SKM-1 treated with dmso at 0.1 percent for 144 hours (cell line): ENCODE measurements at regions not wholly inside any gene's neighbourhood (a gene's known extent, or its start where the extent isn't known, plus 50 kb on each side); places are given as distances from the start of the nearest gene placed in this dataset.
"Not testable (repeated sequence)": the region's sequence is repeated elsewhere in the genome, so short reads cannot be mapped to it uniquely, and the experiment has no call there.

Experiments
- DNase-seq: peaks from one replicate; lab custom pipeline; 2025; ENCODE audit not compliant: unreplicated experiment; lab: John Stamatoyannopoulos, UW

DNA sequence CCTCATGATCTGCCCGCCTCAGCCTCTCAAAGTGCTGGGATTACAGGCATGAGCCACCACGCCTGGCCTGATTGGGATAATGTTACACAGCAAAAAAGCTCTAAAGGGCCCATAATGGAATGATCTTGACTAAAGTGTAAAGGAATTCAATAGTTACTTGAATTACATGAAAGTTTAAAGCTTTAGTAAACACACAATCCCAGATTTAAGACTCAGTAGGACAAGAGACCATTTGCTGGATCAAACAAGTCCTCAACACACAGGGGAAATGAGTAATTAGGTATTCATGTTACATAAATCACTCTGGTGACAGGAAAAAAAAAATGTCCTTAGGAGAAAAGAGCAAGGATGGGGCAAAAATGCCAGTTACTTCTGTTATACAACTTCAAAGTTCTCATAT is 762.9 kb upstream of the AMELY start:
- DNase-seq: no peak

DNA sequence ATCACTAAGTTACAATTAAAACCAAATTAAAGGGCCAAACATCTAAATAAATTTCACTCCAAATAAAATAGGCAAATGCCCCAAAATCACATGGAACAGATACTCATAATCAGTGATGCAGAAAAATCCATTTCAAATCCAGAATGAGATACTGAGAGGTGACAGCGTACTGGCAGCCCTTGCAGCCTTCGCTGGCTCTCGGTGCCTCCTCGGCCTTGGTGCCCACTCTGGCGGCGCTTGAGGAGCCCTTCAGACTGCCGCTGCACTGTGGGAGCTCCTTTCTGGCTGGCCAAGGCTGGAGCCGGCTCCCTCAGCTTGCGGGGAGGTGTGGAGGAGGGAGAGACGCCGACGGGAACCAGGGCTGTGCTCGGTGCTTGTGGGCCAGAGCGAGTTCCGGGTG is 761.2 kb upstream of the AMELY start:
- DNase-seq: no peak

DNA sequence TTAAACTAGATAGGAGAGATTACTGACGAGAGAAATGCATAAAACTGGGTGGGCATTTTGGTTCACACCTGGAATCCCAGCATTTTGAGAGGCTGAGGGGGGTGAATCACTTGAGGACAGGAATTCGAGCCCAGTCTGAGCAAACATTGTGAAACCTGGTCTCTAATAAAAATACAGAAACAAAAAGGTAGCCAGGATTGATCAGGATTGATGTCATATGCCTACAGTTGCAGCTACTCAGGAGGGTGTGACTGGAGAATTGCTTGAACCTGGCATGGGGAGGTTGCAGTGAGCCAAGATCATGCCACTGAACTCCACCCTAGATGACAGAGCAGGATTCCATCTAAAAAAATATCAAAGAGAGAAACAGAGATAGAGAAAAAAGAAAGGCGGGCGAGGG is 751.7 kb upstream of the AMELY start:
- DNase-seq: no peak

DNA sequence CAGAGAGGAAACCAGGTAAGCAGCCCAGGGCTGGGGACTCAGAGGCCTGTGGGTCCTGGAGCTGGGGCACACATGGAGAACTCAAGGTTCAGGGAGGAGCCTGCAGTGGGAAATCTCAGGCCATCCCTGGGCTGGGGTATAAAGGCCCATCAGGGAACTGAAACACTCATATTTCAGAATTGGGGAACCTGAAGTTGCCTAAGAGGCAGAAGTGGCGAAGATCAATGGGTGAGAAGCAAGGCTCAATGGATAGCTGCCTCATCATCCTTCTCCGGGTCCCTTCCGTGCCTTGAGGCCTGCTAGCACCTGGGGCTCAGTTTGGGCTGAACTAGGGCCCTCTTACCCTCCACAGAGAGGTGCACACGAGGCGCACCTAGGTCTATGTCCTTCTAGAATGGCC is 747.5 kb upstream of the AMELY start:
- DNase-seq: no peak

DNA sequence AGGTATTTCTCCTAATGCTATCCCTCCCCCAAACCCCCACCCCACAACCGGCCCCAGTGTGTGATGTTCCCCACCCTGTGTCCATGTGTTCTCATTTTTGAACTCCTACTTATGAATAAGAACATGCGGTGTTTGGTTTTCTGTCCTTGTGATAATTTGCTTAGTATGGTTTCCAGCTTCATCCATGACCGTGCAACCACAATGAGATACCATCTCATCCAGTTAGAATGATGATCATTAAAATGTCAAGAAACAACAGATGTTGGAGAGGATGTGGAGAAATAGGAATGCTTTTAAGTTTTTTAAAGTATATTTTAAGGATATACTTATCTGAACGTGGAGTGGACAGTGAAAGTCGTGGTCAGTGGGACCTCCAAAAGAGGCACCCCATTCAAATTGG is 745.0 kb upstream of the AMELY start:
- no peak for DNase-seq

DNA sequence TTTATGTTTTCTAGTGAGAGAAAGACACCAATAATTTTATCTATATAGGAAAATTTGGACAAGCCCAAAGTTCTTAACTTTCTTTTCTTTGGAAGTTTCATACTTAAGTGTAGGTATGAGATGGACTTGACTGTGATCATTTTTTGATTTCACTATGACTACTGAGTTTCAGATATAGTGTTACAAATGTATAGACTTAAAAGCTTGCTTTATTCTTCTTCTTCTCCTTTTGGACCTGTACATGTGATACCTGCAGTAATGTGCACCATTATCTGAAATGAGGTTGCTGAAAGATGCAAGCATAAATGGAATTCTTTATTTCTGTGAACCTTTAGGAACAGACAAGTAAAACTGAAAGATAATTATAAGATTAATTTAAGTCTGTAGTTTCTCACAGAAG is 743.4 kb upstream of the AMELY start:
- no peak for DNase-seq

DNA sequence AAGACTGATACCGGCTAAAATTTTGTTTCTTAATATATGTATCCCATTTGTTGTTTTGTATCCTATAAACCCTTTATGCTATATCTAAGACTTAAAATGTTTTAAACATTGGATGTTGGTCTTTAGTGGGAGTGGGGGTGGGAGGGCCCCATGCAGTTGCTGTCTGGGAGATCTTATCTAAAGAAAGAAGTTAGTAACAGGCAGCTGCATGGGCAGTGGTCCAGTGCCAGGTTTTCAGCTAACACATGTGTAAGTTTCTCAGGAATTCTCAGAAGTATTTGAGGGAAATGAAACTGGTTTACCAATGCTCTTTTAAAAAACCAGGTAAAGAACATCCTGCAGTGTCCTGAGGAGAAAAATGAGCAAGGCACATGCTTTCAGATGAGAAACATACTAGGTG is 738.3 kb upstream of the AMELY start:
- DNase-seq: not testable (repeated sequence)
